Esophagus muscularis mucosa (tissue), 4 donors: ENCODE measurements at regions not wholly inside any gene's neighbourhood (a gene's known extent, or its start where the extent isn't known, plus 50 kb on each side); places are given as distances from the start of the nearest gene placed in this dataset.

Experiments
- DNase-seq: peaks from one replicate; pipeline ENCODE4 v3.0.0-alpha.2; 2017; ENCODE audit errors: extremely low spot score
- H3K27ac ChIP-seq, 4 donors: fragments of 200-600 bp; sonication (generic); replicated peaks in 1 of 4; 1 replicate in 3 of 4; 2 replicates in 1 of 4; pipeline ENCODE4 v1.5.1; 2016 to 2019; ENCODE audit warnings: mild to moderate bottlenecking in 1 of 4
- H3K27me3 ChIP-seq, 4 donors: fragments of 200-600 bp; sonication (generic); one replicate each; pipeline versions ENCODE4 v1.5.1 to v1.6.0; 2016 to 2019
- H3K36me3 ChIP-seq, 4 donors: fragments of 200-600 bp; sonication (generic); one replicate each; pipeline ENCODE4 v1.5.1; 2016 to 2019
- H3K4me1 ChIP-seq, 4 donors: fragments of 200-600 bp; sonication (generic); one replicate each; pipeline ENCODE4 v1.5.1; 2016 to 2019
- H3K4me3 ChIP-seq, 4 donors: fragments of 200-600 bp; sonication (generic); 1 replicate in 2 of 4; 2 replicates in 2 of 4; pipeline ENCODE4 v1.5.1; 2016 to 2019; ENCODE audit warnings: mild to moderate bottlenecking in 4 of 4, moderate library complexity in 1 of 4
- H3K9me3 ChIP-seq, 4 donors: fragments of 200-600 bp; sonication (generic); 1 replicate in 3 of 4; 2 replicates in 1 of 4; pipeline ENCODE4 v1.5.1; 2016 to 2019
- CTCF ChIP-seq, 3 experiments: fragments of 200-600 bp in 2 of 3; fragments of 450-650 bp in 1 of 3; sonication (generic) in 2 of 3; IDR thresholded peaks; one replicate each; pipeline ENCODE4 v1.5.1; 2017 to 2019; ENCODE audit warnings: antibody characterized with exemption in 3 of 3, mild to moderate bottlenecking in 2 of 3, moderate library complexity in 1 of 3
- EP300 ChIP-seq: sonication (generic); formaldehyde crosslinking; IDR thresholded peaks from one replicate; pipeline ENCODE4 v1.6.1; 2017; ENCODE audit warnings: antibody characterized with exemption
- POLR2A ChIP-seq: fragments of 450-650 bp; IDR thresholded peaks from one replicate; pipeline ENCODE4 v1.6.1; 2017; ENCODE audit warnings: antibody characterized with exemption, moderate library complexity, mild to moderate bottlenecking, low read depth
- POLR2AphosphoS5 ChIP-seq, 2 donors: sonication (generic); formaldehyde crosslinking; IDR thresholded peaks; one replicate each; pipeline ENCODE4 v1.6.1; 2017; ENCODE audit warnings: antibody characterized with exemption in 2 of 2
- WGBS: methylation state at CpG from one replicate; pipeline ENCODE4 v1.1.5; 2018; 5-methylcytosine and 5-hydroxymethylcytosine counted together
- intact Hi-C: fragments of 100-400 bp; cut with DNase I; formaldehyde crosslinking; loops from one replicate; pipeline ENCODE4 v1.15.1; 2023

GRCh38 chr9:85408494-85408893, 333.3 kb downstream of the AGTPBP1 start:
- 89% methylated on average over 5 of the region's 5 CpGs for WGBS
- intact Hi-C loops = no loop called here
- no peak for TF ChIP-seq POLR2AphosphoS5 (IDR thresholded peaks at IDR 0.05)
- no peak for TF ChIP-seq EP300

GRCh38 chr9:85405566-85405950, 336.2 kb downstream of the AGTPBP1 start:
- Histone ChIP-seq H3K27ac (no peak overlapping the region), H3K9me3 (no peaks in the 10 kb centered on the region), H3K36me3 (no peaks in the 10 kb centered on the region), H3K4me3 (no peak overlapping the region), H3K27me3 (peaks cover 0 to 4% (median 0%) of the 10 kb centered on the region in 4 donors), H3K4me1 (peaks cover 0 to 6% (median 0%) of the 10 kb centered on the region in 4 donors)
- DNase-seq = no peak
- 64% methylated on average over 6 of the region's 6 CpGs for WGBS
- intact Hi-C loops = no loop called here
- no peak for TF ChIP-seq CTCF (IDR thresholded peaks at IDR 0.05)
- TF ChIP-seq POLR2A = no peak

More at GRCh38 chr9:85408494-85408893, 333.3 kb downstream of the AGTPBP1 start:
- Histone ChIP-seq H3K27ac (no peak overlapping the region), H3K4me3 (no peak overlapping the region), H3K27me3 (no peaks in the 10 kb centered on the region), H3K9me3 (no peaks in the 10 kb centered on the region), H3K4me1 (no peaks in the 10 kb centered on the region), H3K36me3 (no peaks in the 10 kb centered on the region)
- DNase-seq = no peak

- 77% methylated on average over 3 of the region's 3 CpGs for WGBS
Measured at GRCh38 chr9:85404911-85405565, 336.7 kb downstream of the AGTPBP1 start.

GRCh38 chr9:85402551-85402950, 339.2 kb downstream of the AGTPBP1 start:
- no peak for DNase-seq
- Histone ChIP-seq H3K27me3 (peaks cover 0 to 9% (median 0%) of the 10 kb centered on the region in 4 donors), H3K4me3 (no peak overlapping the region), H3K9me3 (no peaks in the 10 kb centered on the region), H3K4me1 (peaks cover 0 to 6% (median 0%) of the 10 kb centered on the region in 4 donors), H3K36me3 (no peaks in the 10 kb centered on the region), H3K27ac (no peak overlapping the region)
- intact Hi-C loops = no loop called here
- 57% methylated on average over 5 of the region's 5 CpGs for WGBS
- TF ChIP-seq POLR2AphosphoS5 (IDR thresholded peaks at IDR 0.05) (no peak), EP300 (no peak), CTCF (IDR thresholded peaks at IDR 0.05) (no peak), POLR2A (no peak)

More at GRCh38 chr9:85404911-85405565, 336.7 kb downstream of the AGTPBP1 start:
- no peak for DNase-seq
- no peak overlapping the region for H3K4me3 ChIP-seq
- H3K27ac ChIP-seq = no peak overlapping the region
- intact Hi-C loops = no loop called here
- peaks cover 0 to 6% (median 0%) of the 10 kb centered on the region in 4 donors for H3K4me1 ChIP-seq
- H3K9me3 ChIP-seq = no peaks in the 10 kb centered on the region
- no peak for TF ChIP-seq POLR2A
- TF ChIP-seq POLR2AphosphoS5 (IDR thresholded peaks at IDR 0.05) = no peak
- TF ChIP-seq EP300 = no peak
- no peak for TF ChIP-seq CTCF (IDR thresholded peaks at IDR 0.05)
- H3K36me3 ChIP-seq = no peaks in the 10 kb centered on the region
- peaks cover 0 to 9% (median 0%) of the 10 kb centered on the region in 4 donors for H3K27me3 ChIP-seq

GRCh38 chr9:85401998-85402397, 339.8 kb downstream of the AGTPBP1 start:
- H3K4me3 ChIP-seq = no peak overlapping the region
- intact Hi-C loops = no loop called here
- WGBS = 77% methylated on average over 1 of the region's 1 CpG
- DNase-seq = no peak
- H3K27ac ChIP-seq = no peak overlapping the region
- H3K36me3 ChIP-seq = no peaks in the 10 kb centered on the region
- H3K27me3 ChIP-seq = peaks cover 0 to 9% (median 0%) of the 10 kb centered on the region in 4 donors
- TF ChIP-seq EP300 (no peak), CTCF (IDR thresholded peaks at IDR 0.05) (no peak), POLR2A (no peak), POLR2AphosphoS5 (IDR thresholded peaks at IDR 0.05) (no peak)
- H3K4me1 ChIP-seq = peaks cover 0 to 6% (median 0%) of the 10 kb centered on the region in 4 donors
- H3K9me3 ChIP-seq = no peaks in the 10 kb centered on the region
